Adrenal gland (tissue), 2 donors: ENCODE measurements at regions not wholly inside any gene's neighbourhood (a gene's known extent, or its start where the extent isn't known, plus 50 kb on each side); places are given as distances from the start of the nearest gene placed in this dataset.

ENCODE experiments used
- small RNA-seq, 2 donors: library from RNA; depleted of rRNA; stranded (forward); fragments of <200 nt; gene quantifications; one replicate each; pipeline ENCODE3, GENCODE V24; 2016

Small RNA genes lying in the stretch of these regions (small RNA-seq; reads per million reads assigned to genes)
- gene AC048382.3 (0 reads per million in 2 donors), gene CSPG4P5 (0 reads per million in 2 donors), gene RF00017 (0 reads per million in 2 donors), gene RN7SL417P (0 reads per million in 2 donors)
